AG10803 (cell line): ENCODE measurements at regions not wholly inside any gene's neighbourhood (a gene's known extent, or its start where the extent isn't known, plus 50 kb on each side); places are given as distances from the start of the nearest gene placed in this dataset.

Experiments used
- DNase-seq: peaks from one replicate; pipeline ENCODE4 v3.0.0; 2010; ENCODE audit warnings: low read depth
- H3K4me3 ChIP-seq: 2 replicates; pipeline ENCODE4 v1.5.1; 2011; ENCODE audit warnings: mild to moderate bottlenecking, low read length, control low read depth
- CTCF ChIP-seq: conservative IDR thresholded peaks from 2 replicates; pipeline ENCODE4 v1.5.1; 2011; ENCODE audit warnings: mild to moderate bottlenecking, low read length, control low read depth, inconsistent platforms

- H3K4me3 ChIP-seq, result no peak overlapping the region
- peak; percentile 92 for DNase-seq
- no peak for TF ChIP-seq CTCF
Measured at GRCh38 chr11:19432370-19433061, 191.8 kb upstream of the E2F8 start.

- no peak for DNase-seq
- no peak for TF ChIP-seq CTCF
- H3K4me3 ChIP-seq, result no peak overlapping the region
Measured at GRCh38 chr11:19430754-19431398, 190.1 kb upstream of the E2F8 start.

GRCh38 chr11:19430346-19430745 is 189.6 kb upstream of the E2F8 start:
- no peak for TF ChIP-seq CTCF
- no peak overlapping the region for H3K4me3 ChIP-seq
- no peak for DNase-seq

GRCh38 chr11:19429108-19429760 is 188.5 kb upstream of the E2F8 start:
- no peak for TF ChIP-seq CTCF
- DNase-seq, result no peak
- no peak overlapping the region for H3K4me3 ChIP-seq

- no peak for TF ChIP-seq CTCF
- DNase-seq, result no peak
- H3K4me3 ChIP-seq, result no peak overlapping the region
Measured at GRCh38 chr11:19428206-19429002, 187.7 kb upstream of the E2F8 start.

GRCh38 chr11:19426756-19427403 is 186.1 kb upstream of the E2F8 start:
- no peak for TF ChIP-seq CTCF

More at GRCh38 chr11:19426756-19427403, 186.1 kb upstream of the E2F8 start:
- no peak overlapping the region for H3K4me3 ChIP-seq
- peak; percentile 67 for DNase-seq
